ENCODE measurements at regions not wholly inside any gene's neighbourhood (a gene's known extent, or its start where the extent isn't known, plus 50 kb on each side); places are given as distances from the start of the nearest gene placed in this dataset.

GRCh38 chr13:58018020-58018419, 386.5 kb downstream of the PCDH17 start (continued):
- TF ChIP-seq ETS1 (CRISPR knock-in tag; IDR thresholded peaks at IDR 0.05): no peak

GRCh38 chr13:58018865-58019264, 387.3 kb downstream of the PCDH17 start:
- TF ChIP-seq DZIP1 (CRISPR knock-in tag; IDR thresholded peaks at IDR 0.05): no peak
- no peak for TF ChIP-seq PBX3 (CRISPR knock-in tag; IDR thresholded peaks at IDR 0.05; ENCODE audit: borderline replicate concordance)
- no peak for TF ChIP-seq ZNF607 (CRISPR knock-in tag; IDR thresholded peaks at IDR 0.05; ENCODE audit: borderline replicate concordance)
- no peak for TF ChIP-seq NFATC3 (CRISPR knock-in tag; IDR thresholded peaks at IDR 0.05)
- no peak for TF ChIP-seq KDM5A (IDR thresholded peaks at IDR 0.05; ENCODE audit: borderline replicate concordance, low read length)
- TF ChIP-seq FIP1L1 (IDR thresholded peaks at IDR 0.05; ENCODE audit: borderline replicate concordance, insufficient read depth, low read depth, low read length): no peak
- TF ChIP-seq HNRNPLL (IDR thresholded peaks at IDR 0.05; ENCODE audit: low read depth, low read length, poor library complexity, severe bottlenecking): no peak
- FAIRE-seq (no peak), ATAC-seq (no peak), DNase-seq (ENCODE audit: low spot score) (no peak)
- Histone ChIP-seq H3K4me2 (ENCODE audit: low read depth, low read length) (no peak overlapping the region), H2AFZ (ENCODE audit: low read length) (no peak overlapping the region), H3K4me1 (ENCODE audit: insufficient read depth, low read length) (no peaks in the 10 kb centered on the region), H3K4me3 (replicated peaks in 1 of 3; ENCODE audit: insufficient read depth in 1 of 3, low read depth in 2 of 3, low read length in 3 of 3) (no peak overlapping the region), H3K9me3 (ENCODE audit: low read length) (peaks cover 67% of the 10 kb centered on the region), H3K79me2 (ENCODE audit: insufficient read depth, low read length) (no peaks in the 10 kb centered on the region), H3K9ac (ENCODE audit: insufficient read depth, low read depth, low read length) (no peak overlapping the region), H3K27me3 (ENCODE audit: control insufficient read depth in 1 of 2, insufficient read depth in 2 of 2, low read length in 2 of 2) (no peaks in the 10 kb centered on the region), H3K27ac (ENCODE audit: extremely low read length, insufficient read depth, low read length) (no peak overlapping the region), H3K36me3 (replicated peaks in 1 of 2; ENCODE audit: control insufficient read depth in 1 of 2, insufficient read depth in 2 of 2, low read length in 2 of 2) (no peaks in the 10 kb centered on the region), H4K20me1 (ENCODE audit: insufficient read depth, low read length) (no peaks in the 10 kb centered on the region)
- CTCF ChIA-PET (ENCODE audit: low intra/inter-chr PET ratio, low total read pairs): no interaction called here
- 3% methylated on average over 1 of the region's 1 CpG for WGBS (ENCODE audit: low lambda C conversion rate)
- intact Hi-C loops (cut with micrococcal nuclease; ENCODE audit: unreplicated experiment) (no loop called here), in situ Hi-C loops (cut with HindIII; ENCODE audit: extremely low pct_ligation_motif_present, low pct_unique_long_range_greater_than_20kb) (no loop called here)
- POLR2A ChIA-PET: no interaction called here
- BruUV-seq (replicated peaks): no TSS peak

All from HepG2 (cell line).